Endothelial cell of umbilical vein (primary cell): ENCODE measurements at regions not wholly inside any gene's neighbourhood (a gene's known extent, or its start where the extent isn't known, plus 50 kb on each side); places are given as distances from the start of the nearest gene placed in this dataset.

Experiments
- BruUV-seq: library from RNA; stranded (reverse); fragments of 400-500 nt; replicated peaks from 2 replicates; lab custom pipeline; 2021; lab: Mats Ljungman, UMichigan
- CTCF ChIA-PET: fragments of 300-600, 350-600 bp; sonication (Branson Sonifier 250); formaldehyde crosslinking; loops from one replicate; lab custom pipeline; 2021; ENCODE audit warnings: antibody characterized with exemption, inconsistent platforms; lab: Charles Lee
- POLR2A ChIA-PET: fragments of 300-600, 350-600 bp; sonication (Branson Sonifier 250); formaldehyde crosslinking; loops from one replicate; lab custom pipeline; 2021; ENCODE audit warnings: antibody characterized with exemption, inconsistent platforms; lab: Charles Lee
- DNase-seq: peaks from one replicate; pipeline ENCODE4 v3.0.0-alpha.2; 2011; ENCODE audit warnings: low read depth, low spot score
- FAIRE-seq: peaks from 2 replicates; lab custom pipeline; 2011; peaks lifted over from hg19 to GRCh38; lab: Jason Lieb, UNC
- H2AFZ ChIP-seq: 2 replicates; pipeline ENCODE4 v1.6.0; 2012; ENCODE audit warnings: low read depth, low read length, control low read depth, inconsistent platforms
- H3K27ac ChIP-seq: 2 replicates; pipeline ENCODE4 v1.5.1; 2011; ENCODE audit warnings: low read depth, mild to moderate bottlenecking, control low read depth, low read length, moderate library complexity; ENCODE audit not compliant: insufficient read depth
- H3K27me3 ChIP-seq, 2 experiments: 2 replicates each; pipeline versions ENCODE4 v1.6.0 to v1.6.1; 2011; ENCODE audit warnings: low read length in 2 of 2, mixed read lengths in 1 of 2; ENCODE audit not compliant: control insufficient read depth in 2 of 2, insufficient read depth in 2 of 2
- H3K36me3 ChIP-seq, 2 experiments: 2 replicates in 1 of 2; 3 replicates in 1 of 2; pipeline ENCODE4 v1.5.1; 2011; ENCODE audit warnings: low read length in 2 of 2, mild to moderate bottlenecking in 1 of 2, moderate library complexity in 1 of 2; ENCODE audit not compliant: control insufficient read depth in 2 of 2, insufficient read depth in 2 of 2; ENCODE audit errors: extremely low read depth in 1 of 2
- H3K4me1 ChIP-seq: 3 replicates; pipeline ENCODE4 v1.5.1; 2011; ENCODE audit warnings: mild to moderate bottlenecking, low read length; ENCODE audit not compliant: control insufficient read depth, insufficient read depth; ENCODE audit errors: extremely low read depth
- H3K4me2 ChIP-seq: 2 replicates; pipeline ENCODE4 v1.6.1; 2011; ENCODE audit warnings: low read length, control low read depth, mixed read lengths; ENCODE audit not compliant: insufficient read depth
- H3K4me3 ChIP-seq, 3 experiments: fragments of 200-600 bp in 1 of 3; sonication (generic), shearing (Covaris generic) in 1 of 3; replicated peaks in 1 of 3; 2 replicates each; pipeline ENCODE4 v1.5.1; 2011 to 2016; ENCODE audit warnings: control low read depth in 3 of 3, low read length in 3 of 3, mild to moderate bottlenecking in 2 of 3, inconsistent platforms in 1 of 3, low read depth in 1 of 3, moderate library complexity in 1 of 3; ENCODE audit not compliant: insufficient read depth in 1 of 3
- H3K79me2 ChIP-seq: 2 replicates; pipeline ENCODE4 v1.6.0; 2012; ENCODE audit warnings: low read length, inconsistent platforms; ENCODE audit not compliant: control insufficient read depth, insufficient read depth
- H3K9ac ChIP-seq: replicated peaks from 2 replicates; pipeline ENCODE3; 2011; ENCODE audit warnings: low read length, control low read depth; ENCODE audit not compliant: insufficient read depth; ENCODE audit errors: extremely low read depth
- H3K9me1 ChIP-seq: replicated peaks from 3 replicates; pipeline ENCODE4 v1.6.0; 2011; ENCODE audit warnings: mild to moderate bottlenecking, low read length; ENCODE audit not compliant: control insufficient read depth, insufficient read depth; ENCODE audit errors: extremely low read depth
- H3K9me3 ChIP-seq: replicated peaks from 2 replicates; pipeline ENCODE4 v1.5.1; 2012; ENCODE audit warnings: low read length, inconsistent platforms; ENCODE audit not compliant: control insufficient read depth, insufficient read depth
- H4K20me1 ChIP-seq: replicated peaks from 2 replicates; pipeline ENCODE3; 2011; ENCODE audit warnings: mild to moderate bottlenecking, low read length; ENCODE audit not compliant: control insufficient read depth, insufficient read depth; ENCODE audit errors: extremely low read depth
- CTCF ChIP-seq, 2 donors: IDR thresholded peaks; 1 replicate in 1 of 2; 2 replicates in 1 of 2; pipeline ENCODE4 v1.5.1; 2011; ENCODE audit warnings: low read length in 2 of 2, mild to moderate bottlenecking in 2 of 2, moderate library complexity in 2 of 2, control low read depth in 1 of 2, inconsistent platforms in 1 of 2, low read depth in 1 of 2; ENCODE audit not compliant: insufficient read depth in 1 of 2; ENCODE audit errors: extremely low read depth in 1 of 2
- EZH2 ChIP-seq: IDR thresholded peaks from 2 replicates; pipeline ENCODE4 v1.6.1; 2012; ENCODE audit warnings: borderline replicate concordance, low read depth, mild to moderate bottlenecking, moderate library complexity, low read length, inconsistent platforms; ENCODE audit not compliant: severe bottlenecking
- FOS ChIP-seq: IDR thresholded peaks from 2 replicates; pipeline ENCODE4 v1.6.1; 2011; ENCODE audit warnings: mild to moderate bottlenecking, low read length, moderate library complexity, borderline replicate concordance; ENCODE audit not compliant: insufficient read depth
- GATA2 ChIP-seq: IDR thresholded peaks from 2 replicates; pipeline ENCODE4 v1.7.0; 2011; ENCODE audit warnings: low read depth, mild to moderate bottlenecking, moderate library complexity, mixed read lengths, low read length; ENCODE audit not compliant: insufficient read length, insufficient read depth
- JUN ChIP-seq: IDR thresholded peaks from 2 replicates; pipeline ENCODE4 v1.6.1; 2011; ENCODE audit warnings: borderline replicate concordance, low read depth; ENCODE audit not compliant: insufficient read length, insufficient read depth
- MYC ChIP-seq: IDR thresholded peaks from one replicate; pipeline ENCODE4 v1.6.1; 2011; ENCODE audit warnings: mild to moderate bottlenecking, low read depth, low read length
- POLR2A ChIP-seq: IDR thresholded peaks from 2 replicates; pipeline ENCODE4 v1.6.1; 2012; ENCODE audit warnings: low read depth, mild to moderate bottlenecking, control low read depth, low read length
- POLR2AphosphoS5 ChIP-seq: IDR thresholded peaks from 2 replicates; pipeline ENCODE4 v1.6.1; 2012; ENCODE audit warnings: low read depth, mild to moderate bottlenecking, control low read depth, low read length, moderate library complexity; ENCODE audit not compliant: insufficient read depth
- dilution Hi-C: fragments of 300-500 bp; cut with MboI; formaldehyde crosslinking; loops from one replicate; pipeline ENCODE4 v1.15.0; 2019; ENCODE audit warnings: low sequenced_read_pairs; ENCODE audit not compliant: extremely low pct_ligation_motif_present
- intact Hi-C: fragments of 100-400 bp; cut with micrococcal nuclease; formaldehyde crosslinking; loops from one replicate; pipeline ENCODE4 v1.10.0; 2022
- TF ChIP-seq, protein P1 (sequence below): IDR thresholded peaks from 2 replicates; pipeline ENCODE4 v1.6.1; 2011; ENCODE audit not compliant: insufficient read depth, insufficient read length

DNA sequence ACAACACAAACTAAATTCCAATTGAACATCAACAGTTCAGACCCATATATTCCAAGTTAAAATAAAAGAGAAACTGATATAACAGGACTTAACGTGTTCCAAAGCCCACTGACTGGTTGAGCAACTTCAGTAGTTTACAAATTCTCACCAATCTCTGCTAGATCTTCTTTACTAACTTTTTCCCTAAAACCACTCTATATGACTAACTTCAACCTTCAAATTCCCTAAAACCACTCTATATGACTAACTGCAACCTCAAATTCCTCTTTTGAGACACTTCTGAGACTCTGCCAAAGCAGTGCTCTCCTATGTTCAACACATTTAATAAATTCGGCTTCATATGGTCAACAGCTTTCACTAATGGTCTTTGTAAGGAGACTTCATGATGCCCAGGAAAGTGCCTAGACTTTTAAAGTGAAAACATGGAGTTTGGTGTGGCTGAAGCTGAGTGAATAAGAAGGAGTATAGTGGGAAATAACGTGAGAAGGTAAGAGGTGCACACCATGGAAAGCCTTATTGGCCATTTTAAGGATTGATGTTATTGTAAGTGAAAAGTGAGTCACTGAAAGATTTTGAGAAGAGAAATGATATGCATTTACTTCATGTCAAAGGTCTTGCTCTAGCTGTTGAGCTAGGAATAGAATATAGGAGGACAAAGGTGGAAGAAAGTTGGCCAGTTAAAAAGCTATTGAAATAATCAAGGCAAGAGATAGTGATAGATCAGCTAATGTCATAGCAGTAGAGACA lies 134.0 kb upstream of the HCRTR2 start:
- no peak overlapping the region for H3K4me3 ChIP-seq
- TF ChIP-seq JUN (no peak), CTCF (IDR thresholded peaks at IDR 0.05; ENCODE audit: extremely low read depth in 1 of 2, insufficient read depth in 1 of 2, low read depth in 1 of 2, low read length in 2 of 2) (no peak)
- no peak overlapping the region for H2AFZ ChIP-seq
- intact Hi-C loops (no loop called here), dilution Hi-C loops (no loop called here)
- no peaks in the 10 kb centered on the region for H3K79me2 ChIP-seq
- FAIRE-seq (no peak), DNase-seq (no peak)
- H3K27me3 ChIP-seq, result no peaks in the 10 kb centered on the region
- BruUV-seq, result no TSS peak
- H3K9me3 ChIP-seq, result no peaks in the 10 kb centered on the region
- H3K27ac ChIP-seq, result no peak overlapping the region
- no peak overlapping the region for H3K9ac ChIP-seq
- no peaks in the 10 kb centered on the region for H3K36me3 ChIP-seq
- no peaks in the 10 kb centered on the region for H3K9me1 ChIP-seq
- ChIA-PET CTCF (no interaction called here), POLR2A (interaction anchor here (0.6 kb wide), 1 partner anchor 1970 kb away, joined by 4 read pairs; no protein-coding TSS in a partner anchor)
- H3K4me1 ChIP-seq, result no peaks in the 10 kb centered on the region
- no peaks in the 10 kb centered on the region for H4K20me1 ChIP-seq
- no peak overlapping the region for H3K4me2 ChIP-seq

- POLR2A ChIA-PET, result no interaction called here
- dilution Hi-C loops, result no loop called here
- no peak overlapping the region for H3K9ac ChIP-seq
Measured at GRCh38 chr6:55046869-55047422, 127.4 kb upstream of the HCRTR2 start.

More at GRCh38 chr6:55046869-55047422, 127.4 kb upstream of the HCRTR2 start:
- H3K4me3 ChIP-seq, result no peak overlapping the region
- no peak overlapping the region for H3K4me2 ChIP-seq
- FAIRE-seq, result no peak
- no peaks in the 10 kb centered on the region for H3K9me3 ChIP-seq
- no peaks in the 10 kb centered on the region for H3K4me1 ChIP-seq
- H3K27me3 ChIP-seq, result no peaks in the 10 kb centered on the region
- no peaks in the 10 kb centered on the region for H3K36me3 ChIP-seq
- no peaks in the 10 kb centered on the region for H3K79me2 ChIP-seq
- no peak overlapping the region for H2AFZ ChIP-seq
- CTCF ChIA-PET, result interaction anchor here (1.3 kb wide), 1 partner anchor 8 kb away, joined by 3 read pairs; no protein-coding TSS in a partner anchor
- H4K20me1 ChIP-seq, result no peaks in the 10 kb centered on the region
- BruUV-seq, result no TSS peak
- intact Hi-C loops, result no loop called here
- no peaks in the 10 kb centered on the region for H3K9me1 ChIP-seq
- TF ChIP-seq MYC (no peak), POLR2AphosphoS5 (no peak), EZH2 (no peak), CTCF (IDR thresholded peaks at IDR 0.05; ENCODE audit: extremely low read depth in 1 of 2, insufficient read depth in 1 of 2, low read depth in 1 of 2, low read length in 2 of 2) (no peak), JUN (no peak), FOS (no peak), GATA2 (no peak), POLR2A (no peak)
- TF ChIP-seq, protein P1, sequence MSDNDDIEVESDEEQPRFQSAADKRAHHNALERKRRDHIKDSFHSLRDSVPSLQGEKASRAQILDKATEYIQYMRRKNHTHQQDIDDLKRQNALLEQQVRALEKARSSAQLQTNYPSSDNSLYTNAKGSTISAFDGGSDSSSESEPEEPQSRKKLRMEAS, result no peak
- H3K27ac ChIP-seq, result no peak overlapping the region
- no peak for DNase-seq
